ENCODE measurements at regions not wholly inside any gene's neighbourhood (a gene's known extent, or its start where the extent isn't known, plus 50 kb on each side); places are given as distances from the start of the nearest gene placed in this dataset.

- no peak for DNase-seq
Observed at GRCh38 chr21:21730512-21730911, 732.3 kb downstream of the NCAM2 start.

- no peak for DNase-seq
Observed at GRCh38 chr21:21731626-21732025, 733.4 kb downstream of the NCAM2 start.

GRCh38 chr21:21734088-21734487 lies 735.9 kb downstream of the NCAM2 start:
- no peak for DNase-seq

- DNase-seq = no peak
Observed at GRCh38 chr21:21737186-21737585, 739.0 kb downstream of the NCAM2 start.

GRCh38 chr21:21740207-21740606 lies 742.0 kb downstream of the NCAM2 start:
- DNase-seq = no peak

GRCh38 chr21:21750124-21750825 lies 752.1 kb downstream of the NCAM2 start:
- no peak for DNase-seq

- DNase-seq = peak; percentile 19
Observed at GRCh38 chr21:21751286-21751685, 753.1 kb downstream of the NCAM2 start.

GRCh38 chr21:21762855-21763254 lies 764.6 kb downstream of the NCAM2 start:
- no peak for DNase-seq

GRCh38 chr21:21764281-21764680 lies 766.1 kb downstream of the NCAM2 start:
- no peak for DNase-seq

- DNase-seq = no peak
Observed at GRCh38 chr21:21767276-21767675, 769.1 kb downstream of the NCAM2 start.

GRCh38 chr21:21788591-21788990 lies 790.4 kb downstream of the NCAM2 start:
- no peak for DNase-seq

GRCh38 chr21:21801921-21802320 lies 803.7 kb downstream of the NCAM2 start:
- no peak for DNase-seq

GRCh38 chr21:21806711-21807597 lies 808.7 kb downstream of the NCAM2 start:
- no peak for DNase-seq

- no peak for DNase-seq
Observed at GRCh38 chr21:21807598-21807903, 809.3 kb downstream of the NCAM2 start.

GRCh38 chr21:21813289-21813688 lies 815.1 kb downstream of the NCAM2 start:
- DNase-seq = no peak

GRCh38 chr21:21813934-21814333 lies 815.7 kb downstream of the NCAM2 start:
- DNase-seq = no peak

- no peak for DNase-seq
Observed at GRCh38 chr21:21816778-21817177, 818.6 kb downstream of the NCAM2 start.

- no peak for DNase-seq
Observed at GRCh38 chr21:21818898-21819297, 820.7 kb downstream of the NCAM2 start.

- DNase-seq = no peak
Observed at GRCh38 chr21:21828130-21828529, 829.9 kb downstream of the NCAM2 start.

- DNase-seq = no peak
Observed at GRCh38 chr21:21831036-21831435, 832.8 kb downstream of the NCAM2 start.

GRCh38 chr21:21845901-21846300 lies 847.7 kb downstream of the NCAM2 start:
- no peak for DNase-seq

GRCh38 chr21:21851205-21851604 lies 853.0 kb downstream of the NCAM2 start:
- no peak for DNase-seq

- DNase-seq = no peak
Observed at GRCh38 chr21:21851657-21852056, 853.4 kb downstream of the NCAM2 start.

Measured in retina (tissue), 1 donor.